Inferior parietal cortex (tissue), 1 donor: ENCODE measurements at regions not wholly inside any gene's neighbourhood (a gene's known extent, or its start where the extent isn't known, plus 50 kb on each side); places are given as distances from the start of the nearest gene placed in this dataset.
A peak's percentile ranks its signal among the peaks of the same experiment; 100 is the strongest.

Experiments used
- DNase-seq: peaks from one replicate; pipeline ENCODE4 v3.0.0-alpha.2; 2016; ENCODE audit errors: extremely low spot score

- DNase-seq: no peak
These were observed 50.4 kb downstream of the RUSC2 start for GRCh38 chr9:35540315-35540714.

- DNase-seq: no peak
These were observed 56.9 kb downstream of the RUSC2 start for GRCh38 chr9:35546853-35547252.

- no peak for DNase-seq
These were observed 57.1 kb upstream of the TESK1 start for GRCh38 chr9:35547889-35548418.

GRCh38 chr9:35548571-35548970 is 56.5 kb upstream of the TESK1 start:
- DNase-seq: no peak

- no peak for DNase-seq
These were observed 55.6 kb upstream of the TESK1 start for GRCh38 chr9:35549441-35549840.

- DNase-seq: no peak
These were observed 52.7 kb upstream of the TESK1 start for GRCh38 chr9:35552376-35552775.

GRCh38 chr9:35552837-35553236 is 52.2 kb upstream of the TESK1 start:
- DNase-seq: no peak

GRCh38 chr9:35553670-35554543 is 51.2 kb upstream of the TESK1 start:
- peak; percentile 91 for DNase-seq

GRCh38 chr9:35555246-35555701 is 49.8 kb upstream of the TESK1 start:
- DNase-seq: no peak
